ENCODE measurements at regions not wholly inside any gene's neighbourhood (a gene's known extent, or its start where the extent isn't known, plus 50 kb on each side); places are given as distances from the start of the nearest gene placed in this dataset.

DNA sequence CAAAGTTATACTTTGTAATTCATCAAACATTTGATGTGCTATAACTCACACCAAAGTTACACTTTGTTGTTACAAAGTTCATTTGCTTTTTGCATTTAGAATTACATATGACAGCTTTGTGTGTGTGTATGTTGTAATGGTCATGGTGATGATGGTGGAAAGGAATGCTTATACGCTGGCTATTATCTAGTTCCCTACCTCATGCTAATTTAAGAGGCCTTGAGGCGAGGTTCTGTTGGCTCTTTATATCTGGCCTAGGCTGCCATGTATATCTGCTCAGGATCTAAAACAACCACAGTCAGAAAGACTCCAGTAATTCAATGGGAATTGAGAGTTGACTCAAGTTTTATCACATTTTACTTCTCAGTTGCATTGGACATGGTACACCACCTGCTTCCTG lies 123.4 kb downstream of the SLC17A6 start:
- TF ChIP-seq, protein P1, sequence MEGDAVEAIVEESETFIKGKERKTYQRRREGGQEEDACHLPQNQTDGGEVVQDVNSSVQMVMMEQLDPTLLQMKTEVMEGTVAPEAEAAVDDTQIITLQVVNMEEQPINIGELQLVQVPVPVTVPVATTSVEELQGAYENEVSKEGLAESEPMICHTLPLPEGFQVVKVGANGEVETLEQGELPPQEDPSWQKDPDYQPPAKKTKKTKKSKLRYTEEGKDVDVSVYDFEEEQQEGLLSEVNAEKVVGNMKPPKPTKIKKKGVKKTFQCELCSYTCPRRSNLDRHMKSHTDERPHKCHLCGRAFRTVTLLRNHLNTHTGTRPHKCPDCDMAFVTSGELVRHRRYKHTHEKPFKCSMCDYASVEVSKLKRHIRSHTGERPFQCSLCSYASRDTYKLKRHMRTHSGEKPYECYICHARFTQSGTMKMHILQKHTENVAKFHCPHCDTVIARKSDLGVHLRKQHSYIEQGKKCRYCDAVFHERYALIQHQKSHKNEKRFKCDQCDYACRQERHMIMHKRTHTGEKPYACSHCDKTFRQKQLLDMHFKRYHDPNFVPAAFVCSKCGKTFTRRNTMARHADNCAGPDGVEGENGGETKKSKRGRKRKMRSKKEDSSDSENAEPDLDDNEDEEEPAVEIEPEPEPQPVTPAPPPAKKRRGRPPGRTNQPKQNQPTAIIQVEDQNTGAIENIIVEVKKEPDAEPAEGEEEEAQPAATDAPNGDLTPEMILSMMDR (IDR thresholded peaks at IDR 0.05) = no peak
- TF ChIP-seq, protein P2, sequence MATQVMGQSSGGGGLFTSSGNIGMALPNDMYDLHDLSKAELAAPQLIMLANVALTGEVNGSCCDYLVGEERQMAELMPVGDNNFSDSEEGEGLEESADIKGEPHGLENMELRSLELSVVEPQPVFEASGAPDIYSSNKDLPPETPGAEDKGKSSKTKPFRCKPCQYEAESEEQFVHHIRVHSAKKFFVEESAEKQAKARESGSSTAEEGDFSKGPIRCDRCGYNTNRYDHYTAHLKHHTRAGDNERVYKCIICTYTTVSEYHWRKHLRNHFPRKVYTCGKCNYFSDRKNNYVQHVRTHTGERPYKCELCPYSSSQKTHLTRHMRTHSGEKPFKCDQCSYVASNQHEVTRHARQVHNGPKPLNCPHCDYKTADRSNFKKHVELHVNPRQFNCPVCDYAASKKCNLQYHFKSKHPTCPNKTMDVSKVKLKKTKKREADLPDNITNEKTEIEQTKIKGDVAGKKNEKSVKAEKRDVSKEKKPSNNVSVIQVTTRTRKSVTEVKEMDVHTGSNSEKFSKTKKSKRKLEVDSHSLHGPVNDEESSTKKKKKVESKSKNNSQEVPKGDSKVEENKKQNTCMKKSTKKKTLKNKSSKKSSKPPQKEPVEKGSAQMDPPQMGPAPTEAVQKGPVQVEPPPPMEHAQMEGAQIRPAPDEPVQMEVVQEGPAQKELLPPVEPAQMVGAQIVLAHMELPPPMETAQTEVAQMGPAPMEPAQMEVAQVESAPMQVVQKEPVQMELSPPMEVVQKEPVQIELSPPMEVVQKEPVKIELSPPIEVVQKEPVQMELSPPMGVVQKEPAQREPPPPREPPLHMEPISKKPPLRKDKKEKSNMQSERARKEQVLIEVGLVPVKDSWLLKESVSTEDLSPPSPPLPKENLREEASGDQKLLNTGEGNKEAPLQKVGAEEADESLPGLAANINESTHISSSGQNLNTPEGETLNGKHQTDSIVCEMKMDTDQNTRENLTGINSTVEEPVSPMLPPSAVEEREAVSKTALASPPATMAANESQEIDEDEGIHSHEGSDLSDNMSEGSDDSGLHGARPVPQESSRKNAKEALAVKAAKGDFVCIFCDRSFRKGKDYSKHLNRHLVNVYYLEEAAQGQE (IDR thresholded peaks at IDR 0.05; ENCODE audit: insufficient read depth in 1 of 2, low read depth in 2 of 2, low read length in 1 of 2) = no peak
